Neural progenitor cell (in vitro differentiated cells): ENCODE measurements at regions not wholly inside any gene's neighbourhood (a gene's known extent, or its start where the extent isn't known, plus 50 kb on each side); places are given as distances from the start of the nearest gene placed in this dataset.

ENCODE experiments used
- DNase-seq: peaks from one replicate; pipeline ENCODE4 v3.0.0-alpha.2; 2016; ENCODE audit warnings: low spot score
- H2AFZ ChIP-seq: fragments of 200-600 bp; sonication (generic); replicated peaks from 2 replicates; pipeline ENCODE4 v1.6.1; 2016; ENCODE audit warnings: antibody characterized with exemption
- H3F3A ChIP-seq: fragments of 200-600 bp; sonication (generic); 2 replicates; pipeline ENCODE4 v1.6.1; 2016; ENCODE audit warnings: antibody characterized with exemption, low read depth
- H3K27ac ChIP-seq: fragments of 200-600 bp; sonication (generic); 2 replicates; pipeline ENCODE4 v1.5.1; 2016; ENCODE audit warnings: mild to moderate bottlenecking
- H3K27me3 ChIP-seq: fragments of 200-600 bp; sonication (generic); 2 replicates; pipeline ENCODE4 v1.6.1; 2016; ENCODE audit warnings: mild to moderate bottlenecking, moderate library complexity
- H3K36me3 ChIP-seq: fragments of 200-600 bp; sonication (generic); 2 replicates; pipeline ENCODE4 v1.5.1; 2016
- H3K4me1 ChIP-seq: fragments of 200-600 bp; sonication (generic); 2 replicates; pipeline ENCODE4 v1.6.1; 2016; ENCODE audit warnings: mixed run types
- H3K4me2 ChIP-seq: fragments of 200-600 bp; sonication (generic); 2 replicates; pipeline ENCODE4 v1.6.1; 2016
- H3K4me3 ChIP-seq: fragments of 200-600 bp; sonication (generic); 2 replicates; pipeline ENCODE4 v1.5.1; 2016
- H3K79me2 ChIP-seq: fragments of 200-600 bp; sonication (generic); 2 replicates; pipeline ENCODE4 v1.6.1; 2016; ENCODE audit warnings: low read depth
- H3K9ac ChIP-seq: fragments of 200-600 bp; sonication (generic); 2 replicates; pipeline ENCODE4 v1.6.1; 2016
- H3K9me3 ChIP-seq: fragments of 200-600 bp; sonication (generic); 2 replicates; pipeline ENCODE4 v1.5.1; 2016; ENCODE audit warnings: low read depth
- H4K20me1 ChIP-seq: fragments of 200-600 bp; sonication (generic); 2 replicates; pipeline ENCODE4 v1.6.1; 2016; ENCODE audit warnings: low read depth
- H3K27ac Mint-ChIP-seq: 3 replicates; pipeline ENCODE4 v1.8.0; 2021; ENCODE audit warnings: mixed read lengths
- H3K27me3 Mint-ChIP-seq: 2 replicates; pipeline ENCODE4 v1.8.0; 2022; ENCODE audit warnings: low read depth, mild to moderate bottlenecking, inconsistent platforms, moderate library complexity, mixed read lengths; ENCODE audit not compliant: insufficient read depth
- H3K36me3 Mint-ChIP-seq: 3 replicates; pipeline ENCODE4 v1.8.0; 2021; ENCODE audit warnings: mixed read lengths
- H3K4me1 Mint-ChIP-seq: 3 replicates; pipeline ENCODE4 v1.8.0; 2021; ENCODE audit warnings: mixed read lengths
- H3K4me3 Mint-ChIP-seq: 3 replicates; pipeline ENCODE4 v1.8.0; 2021; ENCODE audit warnings: mild to moderate bottlenecking, moderate library complexity, mixed read lengths
- H3K9me3 Mint-ChIP-seq: 3 replicates; pipeline ENCODE4 v1.8.0; 2020; ENCODE audit warnings: mixed read lengths
- EZH2 ChIP-seq: fragments of 200-600 bp; sonication (generic); IDR thresholded peaks from 2 replicates; pipeline ENCODE4 v1.6.1; 2017; ENCODE audit warnings: antibody characterized with exemption, mild to moderate bottlenecking, moderate library complexity
- EZH2phosphoT487 ChIP-seq: fragments of 200-600 bp; sonication (generic); IDR thresholded peaks from 2 replicates; pipeline ENCODE4 v1.6.1; 2017; ENCODE audit warnings: antibody characterized with exemption
- TF ChIP-seq, protein P1 (sequence below): fragments of 200-600 bp; sonication (generic); IDR thresholded peaks from 2 replicates; pipeline ENCODE4 v1.5.1; 2017; ENCODE audit warnings: antibody characterized with exemption, mild to moderate bottlenecking

DNA sequence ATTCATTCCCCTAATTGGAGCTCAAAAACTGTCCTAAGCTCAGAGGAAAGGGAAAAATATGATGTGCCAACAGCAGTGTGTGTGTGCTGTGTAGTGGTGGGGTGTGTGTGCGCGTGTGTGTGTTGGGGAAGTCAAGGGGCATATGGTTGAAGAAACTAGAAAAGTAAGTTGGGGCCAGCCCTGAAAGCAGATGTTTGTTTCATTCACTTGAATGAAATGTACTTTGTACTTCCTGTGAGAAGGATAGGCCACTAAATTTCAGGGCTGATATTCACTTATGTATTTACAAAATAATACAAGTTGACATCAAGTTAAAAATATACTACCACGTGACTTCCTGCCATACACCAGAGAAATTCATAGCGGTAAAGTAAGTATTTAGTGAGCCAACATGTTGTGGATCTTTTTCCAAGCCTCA is 151.3 kb upstream of the JADE1 start:
- Histone ChIP-seq H3K4me2 (no peak overlapping the region), H3K9ac (no peak overlapping the region), H3K27me3 (no peaks in the 10 kb centered on the region), H3K27ac (no peak overlapping the region), H3F3A (peaks cover 22% of the 10 kb centered on the region), H3K4me3 (no peak overlapping the region), H3K36me3 (no peaks in the 10 kb centered on the region), H4K20me1 (no peaks in the 10 kb centered on the region), H3K9me3 (peaks cover 11% of the 10 kb centered on the region), H3K79me2 (no peaks in the 10 kb centered on the region), H3K4me1 (peaks cover 16% of the 10 kb centered on the region), H2AFZ (no peak overlapping the region)
- peaks cover 11% of the 10 kb centered on the region for H3K9me3 Mint-ChIP-seq
- no peak overlapping the region for H3K4me3 Mint-ChIP-seq
- peaks cover 3% of the 10 kb centered on the region for H3K27me3 Mint-ChIP-seq
- no peaks in the 10 kb centered on the region for H3K36me3 Mint-ChIP-seq
- H3K4me1 Mint-ChIP-seq = peaks cover 12% of the 10 kb centered on the region
- TF ChIP-seq EZH2 (no peak), EZH2phosphoT487 (no peak)
- TF ChIP-seq, protein P1, sequence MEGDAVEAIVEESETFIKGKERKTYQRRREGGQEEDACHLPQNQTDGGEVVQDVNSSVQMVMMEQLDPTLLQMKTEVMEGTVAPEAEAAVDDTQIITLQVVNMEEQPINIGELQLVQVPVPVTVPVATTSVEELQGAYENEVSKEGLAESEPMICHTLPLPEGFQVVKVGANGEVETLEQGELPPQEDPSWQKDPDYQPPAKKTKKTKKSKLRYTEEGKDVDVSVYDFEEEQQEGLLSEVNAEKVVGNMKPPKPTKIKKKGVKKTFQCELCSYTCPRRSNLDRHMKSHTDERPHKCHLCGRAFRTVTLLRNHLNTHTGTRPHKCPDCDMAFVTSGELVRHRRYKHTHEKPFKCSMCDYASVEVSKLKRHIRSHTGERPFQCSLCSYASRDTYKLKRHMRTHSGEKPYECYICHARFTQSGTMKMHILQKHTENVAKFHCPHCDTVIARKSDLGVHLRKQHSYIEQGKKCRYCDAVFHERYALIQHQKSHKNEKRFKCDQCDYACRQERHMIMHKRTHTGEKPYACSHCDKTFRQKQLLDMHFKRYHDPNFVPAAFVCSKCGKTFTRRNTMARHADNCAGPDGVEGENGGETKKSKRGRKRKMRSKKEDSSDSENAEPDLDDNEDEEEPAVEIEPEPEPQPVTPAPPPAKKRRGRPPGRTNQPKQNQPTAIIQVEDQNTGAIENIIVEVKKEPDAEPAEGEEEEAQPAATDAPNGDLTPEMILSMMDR = no peak
- no peak for DNase-seq
- no peak overlapping the region for H3K27ac Mint-ChIP-seq

- Histone ChIP-seq H3K4me1 (peaks cover 22% of the 10 kb centered on the region), H3K4me2 (no peak overlapping the region), H3K9ac (no peak overlapping the region), H3K27ac (no peak overlapping the region), H3K36me3 (no peaks in the 10 kb centered on the region), H3K4me3 (no peak overlapping the region), H2AFZ (no peak overlapping the region), H3F3A (peaks cover 28% of the 10 kb centered on the region), H3K79me2 (no peaks in the 10 kb centered on the region), H4K20me1 (no peaks in the 10 kb centered on the region), H3K27me3 (no peaks in the 10 kb centered on the region), H3K9me3 (peaks cover 11% of the 10 kb centered on the region)
- DNase-seq = no peak
- H3K4me1 Mint-ChIP-seq = peaks cover 12% of the 10 kb centered on the region
- TF ChIP-seq, protein P1 = no peak
- TF ChIP-seq EZH2phosphoT487 (no peak), EZH2 (no peak)
- peaks cover 11% of the 10 kb centered on the region for H3K9me3 Mint-ChIP-seq
- peaks cover 3% of the 10 kb centered on the region for H3K27me3 Mint-ChIP-seq
- H3K4me3 Mint-ChIP-seq = no peak overlapping the region
- no peak overlapping the region for H3K27ac Mint-ChIP-seq
- H3K36me3 Mint-ChIP-seq = no peaks in the 10 kb centered on the region
Observed at GRCh38 chr4:128657638-128658037, 151.9 kb upstream of the JADE1 start.

DNA sequence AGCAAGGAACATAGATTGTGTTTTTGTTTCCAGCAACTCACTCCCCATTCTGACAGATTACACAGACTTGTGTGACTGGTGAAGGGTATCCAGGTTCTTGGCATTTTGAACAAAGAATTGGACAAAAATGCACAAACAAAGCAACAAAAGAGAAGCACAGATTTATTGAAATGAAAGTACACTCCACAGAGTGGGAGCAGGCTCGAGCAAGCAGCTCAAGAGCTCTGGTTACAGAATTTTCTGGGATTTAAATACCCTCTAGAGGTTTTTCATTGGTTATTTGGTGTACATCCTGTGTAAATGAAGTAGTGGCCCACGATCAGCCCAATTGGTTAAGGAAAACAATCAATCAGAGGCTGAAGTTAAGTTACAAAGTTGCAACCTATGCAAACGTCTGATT is 155.0 kb upstream of the JADE1 start:
- no peak overlapping the region for H3K4me3 Mint-ChIP-seq
- H3K4me2 ChIP-seq = no peak overlapping the region
- no peaks in the 10 kb centered on the region for H3K79me2 ChIP-seq
- H3K27ac ChIP-seq = peak overlapping the region; percentile 98
- peaks cover 11% of the 10 kb centered on the region for H3K9me3 ChIP-seq
- peak; percentile 12 for DNase-seq
- H3K27me3 Mint-ChIP-seq = peaks cover 3% of the 10 kb centered on the region
- H3K27me3 ChIP-seq = no peaks in the 10 kb centered on the region
- H3K4me1 ChIP-seq = peaks cover 24% of the 10 kb centered on the region
- H3F3A ChIP-seq = peaks cover 36% of the 10 kb centered on the region
- no peaks in the 10 kb centered on the region for H4K20me1 ChIP-seq
- peak overlapping the region; percentile 72 for H3K27ac Mint-ChIP-seq
- TF ChIP-seq, protein P1 = no peak
- TF ChIP-seq EZH2phosphoT487 (no peak), EZH2 (no peak)
- no peaks in the 10 kb centered on the region for H3K36me3 ChIP-seq
- H3K9ac ChIP-seq = no peak overlapping the region
- no peak overlapping the region for H3K4me3 ChIP-seq
- peaks cover 12% of the 10 kb centered on the region for H3K4me1 Mint-ChIP-seq
- no peaks in the 10 kb centered on the region for H3K36me3 Mint-ChIP-seq
- H3K9me3 Mint-ChIP-seq = peaks cover 11% of the 10 kb centered on the region
- H2AFZ ChIP-seq = no peak overlapping the region
